ENCODE measurements at regions not wholly inside any gene's neighbourhood (a gene's known extent, or its start where the extent isn't known, plus 50 kb on each side); places are given as distances from the start of the nearest gene placed in this dataset.
A peak's percentile ranks its signal among the peaks of the same experiment; 100 is the strongest.
"Not testable (repeated sequence)": the region's sequence is repeated elsewhere in the genome, so short reads cannot be mapped to it uniquely, and the experiment has no call there.

DNA sequence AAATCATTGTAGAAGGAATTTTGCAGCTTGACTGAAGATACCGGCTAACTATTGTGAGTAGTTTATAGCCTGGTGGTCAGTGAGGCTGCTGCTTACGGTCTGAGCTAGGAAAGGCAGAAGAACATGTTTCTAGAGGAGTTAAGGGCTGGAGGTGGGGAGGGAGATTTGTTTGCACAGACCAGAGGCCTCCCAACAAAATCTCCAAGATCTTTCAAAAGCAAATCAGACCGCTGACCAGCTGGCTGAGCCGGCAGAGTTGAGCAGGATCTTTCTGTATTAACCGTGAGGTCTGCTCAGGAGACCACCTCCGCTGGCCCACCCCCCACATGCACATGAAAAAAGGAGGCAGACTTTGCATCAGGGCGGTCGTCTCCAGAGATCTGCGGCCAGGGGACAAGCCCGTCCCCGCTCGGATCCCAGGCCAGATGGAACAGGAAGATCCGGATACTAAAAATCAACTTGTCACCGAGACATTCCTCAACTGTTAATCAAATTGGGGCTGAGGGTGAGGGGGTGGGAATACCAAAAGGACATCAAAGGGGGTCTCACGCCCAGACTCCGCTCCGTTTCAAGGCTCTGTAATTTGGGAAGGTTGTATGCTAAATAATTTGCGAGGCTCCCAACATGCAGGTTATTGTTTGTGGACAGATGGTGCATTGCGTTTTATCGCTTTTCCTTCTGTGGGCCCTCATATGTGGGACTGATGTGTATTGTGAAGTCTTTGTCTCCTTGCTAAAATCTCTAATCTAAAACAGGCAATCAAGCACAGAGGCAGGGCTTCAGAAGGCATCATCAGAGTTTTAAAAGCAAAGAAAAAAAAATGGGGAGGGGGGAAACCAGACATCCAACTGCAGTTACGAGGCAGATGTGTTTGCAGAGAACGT, 319.0 kb downstream of the ZNF536 start:
- DNase-seq, result no peak

DNA sequence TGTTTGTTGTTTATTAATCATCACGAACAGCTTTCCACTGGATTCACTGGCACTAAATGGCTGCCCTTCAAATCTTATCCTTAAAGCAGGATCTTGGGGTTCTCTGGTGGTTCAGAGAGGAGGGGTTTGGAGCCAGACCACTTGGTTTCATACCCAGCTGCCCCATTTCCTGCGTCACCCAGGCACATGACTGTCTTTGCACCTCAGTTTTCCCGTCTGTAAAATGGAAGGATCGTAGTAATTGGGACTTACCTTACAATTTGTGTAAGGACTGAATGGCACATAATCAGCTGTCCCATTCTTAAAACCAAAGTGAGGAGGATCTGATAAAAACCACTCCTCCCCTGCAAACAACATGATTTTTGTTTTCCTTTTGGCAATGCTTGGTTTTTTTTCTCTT, 318.3 kb downstream of the ZNF536 start:
- no peak for DNase-seq

DNA sequence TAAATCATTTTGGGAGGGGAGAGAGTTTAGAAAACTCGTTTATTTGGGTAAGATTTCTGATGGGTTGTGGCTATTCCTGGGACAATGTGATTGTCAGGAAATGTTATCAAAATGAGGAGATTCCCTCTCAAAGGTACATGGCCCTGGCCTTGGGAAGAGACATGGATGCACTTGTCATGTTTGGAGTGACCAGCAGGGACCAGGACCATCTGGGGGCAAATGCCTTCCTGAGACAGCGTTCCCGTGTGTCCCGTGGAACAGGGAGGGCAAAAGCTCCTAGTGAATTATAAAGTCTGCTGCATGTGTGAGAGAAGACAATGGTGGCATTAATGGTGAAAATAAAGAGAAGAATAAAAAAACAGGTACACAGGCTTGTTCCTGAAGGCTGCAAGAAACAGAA, 317.3 kb downstream of the ZNF536 start:
- DNase-seq, result no peak

DNA sequence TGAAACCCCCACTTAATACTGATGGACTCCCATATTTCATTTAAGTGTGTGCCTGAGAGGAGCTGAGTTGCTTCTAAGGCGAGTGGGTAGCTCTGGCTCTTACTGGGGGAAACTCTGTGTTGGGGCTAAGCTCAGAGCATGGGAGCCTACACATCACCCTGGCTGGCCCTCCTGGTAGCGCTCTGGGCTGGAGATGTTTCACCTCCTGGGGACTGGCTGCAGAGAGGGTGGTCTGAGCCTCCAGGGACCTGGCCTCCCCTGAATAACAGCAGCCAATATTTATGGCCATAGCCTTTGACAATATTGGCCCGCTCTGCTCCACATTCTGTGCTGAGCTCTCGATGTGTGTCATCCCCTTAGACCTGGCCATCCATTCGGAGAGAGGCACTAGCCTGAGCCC, 316.5 kb downstream of the ZNF536 start:
- no peak for DNase-seq

DNA sequence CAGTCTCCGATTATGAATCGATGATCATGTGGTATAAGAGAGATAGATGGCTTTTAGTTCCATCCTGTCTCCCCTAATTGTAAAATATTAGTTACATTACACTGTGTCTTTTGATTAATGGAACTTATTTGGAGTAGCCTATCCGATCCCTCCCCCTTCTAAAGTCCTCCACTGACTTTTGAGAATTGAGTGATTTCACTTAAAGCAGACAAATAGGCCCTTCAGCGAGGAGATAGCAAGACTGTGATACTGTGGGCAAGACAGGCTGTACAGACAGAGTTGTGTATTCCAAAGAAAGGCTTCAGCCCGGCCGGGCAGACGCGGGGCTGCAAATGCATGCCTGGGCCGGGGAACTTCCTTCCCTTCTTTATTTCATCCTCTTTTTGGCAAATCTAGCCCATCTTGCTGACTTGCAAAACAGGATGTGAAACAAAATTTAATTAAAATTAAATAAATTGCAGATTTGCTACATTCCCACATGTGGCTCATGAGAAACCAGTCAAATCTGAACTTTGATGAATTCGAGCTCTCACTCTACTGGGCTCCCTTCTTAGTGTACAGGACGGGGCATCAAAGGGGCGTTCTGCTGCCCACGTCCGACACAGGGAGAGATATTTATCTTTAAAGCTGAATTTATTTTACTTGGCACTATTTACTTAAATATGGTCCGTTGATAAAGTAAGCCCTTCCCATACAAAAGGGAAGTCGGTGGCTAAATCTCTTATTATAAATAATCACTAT, 314.8 kb downstream of the ZNF536 start:
- no peak for DNase-seq

DNA sequence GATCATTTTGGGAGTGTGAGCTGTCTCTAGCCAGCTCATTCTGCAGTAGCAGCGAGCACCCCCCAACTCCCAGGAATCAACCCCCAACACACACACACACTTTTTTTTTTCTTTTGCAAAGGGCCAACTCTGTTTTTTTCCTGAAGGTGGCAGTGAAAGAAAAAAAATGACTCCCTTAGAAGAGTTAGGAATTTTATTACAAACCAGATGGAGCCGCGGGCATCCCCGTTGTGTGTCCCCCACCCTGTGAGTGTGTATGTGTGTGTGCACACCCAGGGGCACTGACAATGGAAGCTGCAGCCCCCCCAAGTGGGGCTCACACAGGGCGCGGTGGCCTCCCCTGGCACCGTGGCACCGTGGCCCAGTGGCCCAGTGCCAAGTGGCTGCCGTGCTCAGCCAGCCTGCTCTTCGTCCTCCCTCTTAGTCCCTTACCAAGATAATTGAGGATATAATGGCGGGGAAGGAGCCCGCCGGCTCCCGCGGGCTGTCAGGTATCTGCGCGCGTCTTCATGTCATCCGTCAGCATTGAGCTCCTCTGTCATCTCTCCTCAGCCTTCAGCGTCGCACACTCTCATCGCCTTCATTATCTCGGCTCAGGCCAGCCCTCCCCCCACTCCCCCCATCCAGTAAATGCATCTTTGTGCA, 314.1 kb downstream of the ZNF536 start:
- DNase-seq, result peak in 1 of 2 donors; percentile 20

DNA sequence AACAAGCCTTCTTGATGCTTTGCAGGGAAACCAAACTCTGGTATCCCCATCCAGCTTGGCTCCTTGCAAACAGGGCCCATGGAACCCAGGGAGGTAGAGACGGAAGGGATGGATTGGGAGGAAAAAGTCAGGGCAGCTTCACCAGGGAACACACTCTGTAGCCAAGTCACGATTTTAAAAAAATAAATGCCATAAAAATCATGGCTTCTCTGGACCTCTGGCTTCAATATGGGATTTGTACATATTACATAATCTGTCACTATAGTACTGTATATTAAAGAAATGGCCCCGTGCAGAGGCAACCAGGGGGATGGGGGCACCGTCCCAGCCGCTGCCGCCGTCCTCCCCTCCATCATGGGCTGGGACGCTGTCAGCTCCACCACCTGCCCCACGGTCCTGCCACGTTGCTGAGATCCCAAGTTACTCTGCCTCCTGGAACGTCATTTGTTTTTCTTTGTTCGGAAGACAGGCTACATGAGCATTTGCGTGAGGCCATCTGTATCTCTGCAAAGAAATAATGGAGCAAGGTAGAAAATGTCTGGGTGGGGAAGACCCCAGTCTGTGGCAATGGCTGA, 313.3 kb downstream of the ZNF536 start:
- no peak for DNase-seq

DNA sequence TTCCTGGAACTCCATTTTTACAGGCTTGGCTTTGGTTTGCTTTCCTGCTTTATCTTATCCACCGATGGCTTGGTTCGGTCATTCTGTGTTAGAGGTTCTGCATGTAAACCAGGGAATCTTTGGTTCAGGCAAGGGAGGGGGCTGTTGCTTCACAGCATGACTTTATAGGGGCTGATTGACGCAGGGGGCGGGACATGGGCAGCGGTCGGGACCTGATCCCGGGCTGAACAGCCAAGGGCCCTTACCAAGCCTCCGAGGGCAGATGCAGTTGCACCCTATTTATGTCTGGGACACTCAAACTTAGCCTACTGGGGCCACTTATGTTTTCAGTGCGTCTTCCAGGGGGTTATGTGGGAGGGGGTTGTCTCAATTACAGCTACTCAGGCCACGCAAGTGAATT, 312.4 kb downstream of the ZNF536 start:
- no peak for DNase-seq

DNA sequence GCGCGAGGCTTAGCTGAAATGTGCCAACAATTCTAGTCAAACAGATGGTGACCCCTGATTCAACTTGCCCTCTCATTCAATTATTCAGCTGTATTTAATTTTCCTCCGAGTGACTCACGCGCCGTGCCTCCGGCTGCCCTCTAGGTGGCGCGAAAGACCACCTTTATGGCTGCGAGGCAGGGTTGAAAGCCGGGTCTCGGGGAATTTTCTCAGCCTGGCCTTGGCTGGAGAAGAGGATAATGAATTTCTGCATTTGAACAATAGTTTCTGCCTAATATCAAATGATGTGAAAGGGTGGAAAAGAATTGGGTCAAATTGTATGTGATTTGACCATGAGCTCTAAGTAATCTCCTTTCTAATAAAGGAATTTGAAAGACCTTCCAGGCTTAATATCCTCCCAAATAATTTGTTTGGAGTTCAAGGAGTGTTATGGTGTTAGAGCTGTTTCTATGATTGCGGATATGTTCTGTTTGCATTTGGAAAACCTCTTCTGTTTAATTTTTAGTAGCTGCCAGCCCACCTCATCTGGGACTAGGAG, 310.9 kb downstream of the ZNF536 start:
- DNase-seq, result peak; percentile 73 to 77

DNA sequence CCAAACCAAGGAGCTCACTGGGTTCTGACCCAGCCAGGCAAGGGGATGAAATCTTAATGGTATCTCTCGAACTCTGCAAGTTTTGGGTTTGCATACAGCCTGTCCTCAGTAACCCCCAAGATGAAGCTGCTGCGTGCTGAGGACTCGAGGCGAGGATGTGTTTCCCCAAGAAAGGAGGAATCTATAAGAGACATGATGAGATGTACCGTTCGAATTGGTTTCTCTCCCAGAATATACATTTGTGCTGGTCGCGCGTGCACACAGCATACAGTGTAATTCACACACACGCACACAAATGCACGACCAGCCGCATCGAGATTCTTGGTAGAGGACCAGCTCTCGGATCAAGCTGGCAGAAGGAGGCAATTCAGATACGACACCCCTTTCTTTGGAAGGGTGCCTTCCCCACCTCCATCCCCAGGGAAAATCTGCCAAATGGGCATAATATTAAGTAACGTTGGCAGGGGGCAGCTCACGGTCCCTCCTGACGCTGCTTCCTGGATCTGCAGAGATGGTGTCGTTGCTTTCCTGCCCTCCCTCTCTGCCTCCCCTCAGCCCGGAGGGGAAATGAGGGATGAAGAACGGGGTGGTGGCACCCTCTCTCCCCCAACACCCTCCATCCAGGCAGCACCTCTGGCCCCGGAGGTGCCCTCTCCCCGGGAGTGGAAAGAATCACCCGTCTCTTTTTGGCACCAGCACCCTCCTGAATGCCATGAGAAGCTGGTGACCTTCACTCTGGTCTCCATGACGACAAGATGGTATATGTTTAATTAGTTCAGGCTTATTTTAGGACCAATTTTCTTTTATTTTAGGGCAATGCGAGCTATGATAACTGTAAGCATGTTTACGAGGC, 310.2 kb downstream of the ZNF536 start:
- no peak for DNase-seq

DNA sequence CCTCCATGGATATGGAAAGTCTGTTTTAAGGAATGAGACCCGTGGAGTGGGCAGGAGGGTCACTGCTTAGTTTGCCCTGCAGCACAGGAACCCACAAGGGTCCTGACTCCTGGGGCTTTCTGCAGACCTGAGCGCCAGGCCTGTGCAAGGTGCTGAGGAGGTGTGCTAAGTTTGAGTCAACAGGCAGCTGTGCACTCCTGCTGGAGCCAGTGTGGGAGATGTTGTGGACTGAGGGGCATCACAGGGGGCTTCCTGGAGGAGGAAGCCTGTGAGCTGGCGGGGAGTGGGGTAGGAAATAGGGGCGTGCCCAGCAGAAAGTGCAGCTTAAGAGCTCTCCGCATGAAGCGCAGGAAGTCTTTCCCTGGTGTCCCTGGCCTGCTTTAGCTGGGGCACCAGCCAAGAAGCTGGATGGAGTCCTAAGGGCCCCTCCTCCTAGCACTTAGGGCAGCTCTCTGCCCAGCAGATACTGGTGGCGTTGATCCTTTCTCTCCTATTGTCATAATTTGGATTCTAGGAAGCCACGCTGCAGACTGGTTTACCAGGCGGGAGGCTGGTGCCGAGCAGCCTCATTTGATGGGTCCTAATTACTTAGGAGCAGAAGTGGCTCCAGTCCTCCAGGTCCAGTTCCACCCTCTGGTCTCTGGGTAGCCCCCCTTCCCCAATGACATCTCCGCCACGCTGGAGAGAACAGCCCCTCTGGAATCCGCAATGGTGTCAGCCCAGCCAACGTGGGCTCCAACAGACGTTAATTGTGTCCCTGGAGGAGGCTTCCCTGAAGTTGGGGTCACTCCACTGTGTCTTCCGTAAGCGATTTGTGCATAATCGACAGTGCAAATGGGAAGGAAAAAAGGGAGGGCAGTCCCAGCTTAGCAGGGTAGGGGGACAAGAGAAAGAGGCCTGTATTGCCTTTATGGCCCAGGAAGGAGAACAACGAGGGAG, 309.2 kb downstream of the ZNF536 start:
- no peak for DNase-seq

DNA sequence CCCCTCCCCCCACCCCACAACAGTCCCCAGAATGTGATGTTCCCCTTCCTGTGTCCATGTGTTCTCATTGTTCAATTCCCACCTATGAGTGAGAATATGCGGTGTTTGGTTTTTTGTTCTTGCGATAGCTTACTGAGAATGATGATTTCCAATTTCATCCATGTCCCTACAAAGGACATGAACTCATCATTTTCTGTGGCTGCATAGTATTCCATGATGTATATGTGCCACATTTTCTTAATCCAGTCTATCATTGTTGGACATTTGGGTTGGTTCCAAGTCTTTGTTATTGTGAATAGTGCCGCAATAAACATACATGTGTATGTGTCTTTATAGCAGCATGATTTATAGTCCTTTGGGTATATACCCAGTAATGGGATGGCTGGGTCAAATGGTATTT, 308.2 kb downstream of the ZNF536 start:
- DNase-seq, result not testable (repeated sequence)

DNA sequence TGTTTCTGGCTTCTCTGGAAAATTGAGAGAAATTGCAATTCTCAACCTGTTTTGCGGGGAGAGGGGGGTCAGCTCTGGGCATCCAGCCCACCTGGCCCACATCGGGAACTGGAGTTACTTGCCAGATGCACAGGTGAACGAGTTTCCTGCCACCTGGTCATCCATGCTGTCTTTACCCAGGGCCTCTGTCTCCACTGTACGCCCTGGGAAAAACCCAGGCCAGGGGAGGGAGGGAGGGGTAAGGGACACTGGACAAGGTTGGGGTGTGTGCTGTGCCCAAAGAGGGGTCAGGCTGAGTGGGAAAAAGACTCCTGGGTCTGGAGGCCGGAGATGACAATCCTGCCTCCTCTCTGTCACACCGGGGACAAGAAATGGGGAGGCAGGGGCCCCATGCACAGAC, 307.6 kb downstream of the ZNF536 start:
- no peak for DNase-seq

DNA sequence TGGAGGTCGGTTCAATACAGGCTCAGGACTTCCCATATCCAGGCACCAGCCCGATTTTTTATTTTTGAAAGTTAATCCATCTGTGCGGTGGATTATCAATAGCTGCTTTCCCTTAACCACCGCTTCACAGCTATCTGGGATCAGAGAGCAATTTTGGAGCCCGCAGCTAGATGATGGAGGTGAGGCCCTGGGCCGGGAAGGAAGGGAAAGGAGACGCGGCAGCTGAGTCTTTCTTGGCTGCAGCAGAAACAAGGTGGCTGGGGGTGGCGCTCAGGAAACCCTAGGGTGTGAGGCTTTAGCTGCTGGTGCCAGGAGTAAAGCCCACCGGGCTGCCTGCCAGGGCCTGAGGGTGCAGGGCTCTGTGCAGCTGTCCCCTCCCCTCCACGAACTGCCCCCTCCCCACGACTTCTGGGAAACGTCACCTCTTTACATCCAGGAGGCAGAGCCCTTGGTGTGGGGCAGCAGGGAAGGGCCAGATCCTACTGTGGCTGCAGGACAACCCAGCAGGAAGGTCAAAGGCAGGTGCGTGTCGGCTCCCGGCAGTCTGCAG, 307.0 kb downstream of the ZNF536 start:
- no peak for DNase-seq

DNA sequence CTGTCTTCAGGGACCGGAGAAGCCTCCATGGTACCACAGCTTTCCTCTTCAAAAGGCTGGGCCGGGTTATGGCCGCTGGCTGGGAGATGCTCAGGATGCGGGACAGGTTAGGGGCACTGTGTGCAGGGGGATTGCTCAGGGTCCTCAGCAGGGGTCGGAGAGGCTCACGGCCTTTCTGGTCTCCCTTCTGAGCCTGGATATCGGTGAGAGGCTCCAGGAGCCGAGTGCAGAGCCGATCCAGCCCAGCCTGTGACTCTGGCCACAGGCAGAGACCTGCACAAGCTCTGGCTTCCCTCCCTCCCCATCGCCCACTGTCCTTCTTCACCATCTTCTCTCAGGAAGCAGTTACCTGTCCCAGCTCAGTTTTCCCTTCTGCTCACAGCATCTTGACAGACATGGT, 306.0 kb downstream of the ZNF536 start:
- DNase-seq, result no peak

DNA sequence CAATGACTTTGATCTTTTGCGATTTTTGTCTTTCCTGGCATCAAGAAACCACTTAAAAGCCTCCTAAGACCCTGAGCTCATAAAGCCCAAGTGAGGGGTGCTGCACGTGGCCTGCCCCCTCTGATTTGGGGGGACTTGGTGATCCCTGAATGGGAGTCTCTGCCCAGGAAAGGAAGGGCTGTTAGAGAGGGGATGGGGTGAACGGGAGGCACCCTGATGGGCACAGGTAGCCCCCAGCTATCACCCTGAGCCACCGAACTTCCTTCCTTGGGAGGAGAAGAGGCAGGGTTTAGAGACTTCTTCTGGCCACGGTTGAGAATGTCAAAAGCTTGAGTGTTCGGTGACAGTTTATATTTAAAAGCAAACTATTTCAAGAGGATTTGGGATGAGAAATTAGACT, 305.5 kb downstream of the ZNF536 start:
- no peak for DNase-seq

DNA sequence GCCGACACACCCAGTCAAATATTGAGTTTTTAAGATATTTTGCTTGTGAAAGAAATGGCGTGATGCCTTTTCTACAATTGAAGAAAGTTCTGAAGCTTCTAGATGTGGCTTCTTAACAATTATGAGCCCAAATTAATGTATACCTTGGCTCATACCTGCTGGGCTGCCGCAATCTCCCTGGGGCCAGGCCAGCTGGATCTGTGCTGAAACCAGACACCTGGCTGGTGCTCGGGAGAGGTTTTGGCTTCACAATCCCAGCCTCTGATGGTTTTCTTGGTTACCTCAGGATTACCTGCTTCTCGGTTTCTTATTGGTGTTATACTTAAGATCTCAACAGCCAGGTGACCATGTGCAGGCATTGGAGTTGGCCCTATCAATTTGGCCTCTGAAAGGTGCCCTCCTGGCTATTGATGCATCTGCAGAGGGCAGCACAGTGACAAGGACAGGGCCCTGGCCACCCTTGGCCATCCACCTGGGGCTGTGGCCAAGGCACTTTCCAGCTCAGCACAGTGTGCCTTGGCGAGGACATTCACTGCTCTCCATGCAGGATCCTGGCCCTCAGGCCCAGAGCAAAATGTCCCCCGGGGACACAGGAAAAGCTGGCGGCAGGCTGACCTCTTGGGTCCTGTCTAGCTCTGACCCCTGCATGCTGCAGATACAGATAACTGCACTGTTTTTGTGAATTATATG, 305.0 kb downstream of the ZNF536 start:
- no peak for DNase-seq

DNA sequence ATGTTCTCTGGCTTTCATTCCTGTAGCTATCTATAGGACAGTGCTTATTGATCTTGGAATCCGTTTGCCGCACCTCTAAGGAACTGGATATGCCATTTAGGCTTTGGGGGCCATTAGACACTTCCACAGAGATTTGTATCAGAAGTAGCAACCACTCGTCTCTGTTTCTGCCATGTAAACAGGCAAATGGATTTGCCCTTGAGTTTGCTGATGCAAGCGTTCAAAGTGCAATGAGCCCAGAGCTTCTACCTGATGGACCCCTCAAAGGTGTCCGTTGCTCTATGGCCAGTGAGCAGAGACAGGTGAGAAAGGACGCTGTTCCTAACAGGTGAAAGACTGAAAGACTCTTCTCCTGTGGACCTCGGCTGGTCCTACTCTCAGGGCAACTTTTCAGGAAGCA, 302.9 kb downstream of the ZNF536 start:
- no peak for DNase-seq

DNA sequence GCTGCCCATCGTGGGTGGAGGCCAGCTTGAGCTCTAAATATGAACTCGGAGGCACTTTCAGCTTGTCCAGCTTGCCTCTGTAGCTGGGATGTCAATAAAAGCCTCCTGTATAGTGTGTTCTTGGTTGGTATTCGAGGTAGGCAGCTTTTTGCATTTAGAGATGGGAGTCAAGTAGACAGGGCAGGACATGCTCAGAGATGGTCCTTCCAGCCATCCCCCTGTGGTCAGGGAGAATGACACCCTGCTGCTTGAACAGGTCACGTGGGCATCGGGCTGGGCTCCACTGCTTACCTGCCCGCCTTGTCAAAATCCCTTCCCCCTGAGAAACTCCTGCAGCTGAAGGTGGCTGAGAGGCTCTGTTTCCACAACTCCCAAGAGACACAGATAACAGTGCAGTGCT, 302.5 kb downstream of the ZNF536 start:
- no peak for DNase-seq

DNA sequence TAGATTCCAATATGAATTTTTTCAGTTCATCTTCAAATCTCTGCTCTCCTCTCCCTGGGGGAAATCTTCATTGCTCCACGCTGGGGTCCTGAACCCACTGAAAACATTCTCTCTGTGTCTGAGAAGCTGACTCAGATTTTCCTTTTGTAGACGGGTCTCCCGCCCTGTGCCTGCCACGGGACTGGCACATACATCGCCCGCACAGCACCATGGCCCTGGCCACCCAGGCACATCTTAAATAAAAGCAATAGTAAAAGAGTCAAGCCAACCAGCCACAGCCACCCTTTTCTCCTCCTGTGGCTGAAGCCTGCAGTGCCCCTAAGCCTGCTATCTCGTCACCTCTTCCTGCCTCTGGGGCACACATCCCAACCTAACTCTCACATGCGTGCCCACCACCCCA, 301.2 kb downstream of the ZNF536 start:
- DNase-seq, result no peak
